Epithelial cell of prostate (primary cell): ENCODE measurements at regions not wholly inside any gene's neighbourhood (a gene's known extent, or its start where the extent isn't known, plus 50 kb on each side); places are given as distances from the start of the nearest gene placed in this dataset.
"Not testable (repeated sequence)": the region's sequence is repeated elsewhere in the genome, so short reads cannot be mapped to it uniquely, and the experiment has no call there.

Source experiments
- DNase-seq: peaks from one replicate; pipeline ENCODE4 v3.0.0-alpha.2; 2011; ENCODE audit warnings: low read depth, low spot score
- H3K27ac ChIP-seq: fragments of 450-650 bp; 2 replicates; pipeline ENCODE4 v1.5.1; 2017; ENCODE audit warnings: mild to moderate bottlenecking

- H3K27ac ChIP-seq = no peak overlapping the region
- no peak for DNase-seq
Measured at GRCh38 chr2:212811921-212812320, 273.3 kb upstream of the ERBB4 start.

DNA sequence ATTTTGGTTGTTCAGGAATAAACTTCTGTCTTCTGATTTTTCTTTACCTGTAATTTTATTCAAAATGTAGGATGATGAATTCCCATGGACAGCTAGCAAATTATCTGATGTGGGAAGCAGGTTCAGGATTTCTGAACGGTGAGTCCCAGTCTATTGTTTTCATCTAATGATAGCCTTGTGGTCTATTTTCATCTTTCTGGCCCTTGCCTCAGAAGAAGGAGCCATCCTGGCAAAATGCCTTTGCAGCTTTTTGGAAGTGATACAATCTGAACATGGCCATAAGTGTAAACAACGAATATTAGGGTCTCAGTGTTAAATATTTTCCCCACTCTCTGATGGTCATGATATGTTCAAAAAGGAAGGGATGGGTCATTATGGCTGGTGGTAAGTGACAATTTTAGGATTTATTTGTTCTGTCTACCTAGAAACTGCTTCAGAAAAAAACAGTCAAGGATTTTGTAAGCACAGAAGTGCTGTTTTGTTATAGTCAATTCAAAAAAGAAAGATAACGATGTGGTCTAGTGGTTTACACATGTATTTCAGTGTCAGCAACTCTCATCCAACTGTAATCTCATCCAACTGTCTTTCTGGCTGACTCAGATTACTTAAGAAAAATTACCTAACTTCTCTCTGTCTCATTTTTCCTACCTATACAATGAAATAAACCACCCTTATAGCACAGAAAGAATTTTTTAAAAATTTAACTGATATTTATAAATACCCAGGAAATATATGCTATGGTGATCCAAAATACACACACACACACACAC lies 272.6 kb upstream of the ERBB4 start:
- no peak for DNase-seq
- H3K27ac ChIP-seq = no peak overlapping the region

DNA sequence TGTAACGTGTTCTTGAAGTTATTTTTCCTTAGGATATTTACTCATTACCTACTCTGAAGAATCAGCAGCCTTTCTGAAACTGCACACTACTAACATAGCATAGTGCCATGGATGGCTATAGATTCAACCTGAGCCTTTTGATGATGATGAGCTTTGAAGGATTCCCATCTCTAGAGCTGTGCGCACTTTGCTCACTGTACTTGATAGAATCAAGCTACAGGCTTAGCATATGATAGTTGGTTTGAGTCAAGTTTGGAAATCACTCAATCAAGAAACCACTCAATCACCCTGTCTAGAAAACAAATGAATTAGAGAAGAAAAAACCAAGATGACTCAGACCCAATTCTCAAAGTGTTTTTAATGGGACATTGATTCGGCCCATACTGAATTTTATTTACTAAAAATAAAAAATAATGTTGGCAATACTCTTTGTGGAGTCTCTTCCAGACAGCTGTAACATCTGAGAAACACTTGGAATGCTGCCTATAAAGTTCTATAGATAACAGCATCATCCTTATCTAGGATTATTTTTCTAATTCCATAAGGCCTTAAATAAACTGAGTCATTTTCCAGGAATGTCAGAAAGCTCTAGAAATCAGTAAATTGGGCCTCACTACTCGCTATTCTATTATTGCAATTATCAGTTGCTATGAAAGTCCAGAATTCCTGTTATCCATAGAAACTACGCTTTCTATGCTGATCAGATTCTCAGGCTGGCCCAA lies 259.0 kb upstream of the ERBB4 start:
- DNase-seq = no peak
- no peak overlapping the region for H3K27ac ChIP-seq

DNA sequence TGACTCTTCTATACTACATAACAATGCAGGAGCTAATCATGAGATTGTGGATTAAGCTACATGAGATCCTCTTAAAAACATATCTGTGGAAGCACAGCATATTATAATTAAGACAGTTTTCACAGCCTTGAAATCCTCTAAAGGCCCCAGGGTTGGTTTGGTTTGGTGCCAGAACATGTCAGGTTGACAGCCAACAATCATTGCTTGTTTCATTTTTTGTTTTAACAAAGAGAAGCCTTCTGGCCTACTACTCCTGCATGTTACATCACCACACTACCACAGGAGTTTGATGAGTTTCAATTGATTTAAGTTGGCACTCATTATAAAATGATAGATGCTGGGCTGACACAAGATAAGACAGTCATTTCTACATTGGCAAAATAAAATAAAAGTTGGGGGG lies 255.9 kb upstream of the ERBB4 start:
- no peak for DNase-seq
- H3K27ac ChIP-seq = no peak overlapping the region

DNA sequence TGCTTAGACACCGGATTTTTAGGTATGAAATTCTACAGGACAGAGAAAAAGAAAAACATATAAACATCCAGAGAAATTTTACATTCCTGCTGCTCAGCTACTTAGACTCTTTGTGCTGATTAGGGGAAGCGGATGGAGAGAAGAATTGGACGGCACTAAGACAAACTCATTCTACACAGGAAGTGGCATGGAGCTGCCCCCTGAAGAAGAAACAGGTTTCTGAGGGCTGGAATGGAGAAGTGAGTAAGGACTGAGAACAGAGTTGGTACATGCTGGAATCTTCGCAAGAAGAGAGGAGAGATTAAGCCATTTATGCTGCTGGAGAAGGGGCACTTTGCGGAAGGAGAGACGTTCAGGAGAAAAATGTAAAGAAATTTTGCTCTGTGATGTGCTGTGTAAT lies 253.0 kb upstream of the ERBB4 start:
- no peak overlapping the region for H3K27ac ChIP-seq
- no peak for DNase-seq

DNA sequence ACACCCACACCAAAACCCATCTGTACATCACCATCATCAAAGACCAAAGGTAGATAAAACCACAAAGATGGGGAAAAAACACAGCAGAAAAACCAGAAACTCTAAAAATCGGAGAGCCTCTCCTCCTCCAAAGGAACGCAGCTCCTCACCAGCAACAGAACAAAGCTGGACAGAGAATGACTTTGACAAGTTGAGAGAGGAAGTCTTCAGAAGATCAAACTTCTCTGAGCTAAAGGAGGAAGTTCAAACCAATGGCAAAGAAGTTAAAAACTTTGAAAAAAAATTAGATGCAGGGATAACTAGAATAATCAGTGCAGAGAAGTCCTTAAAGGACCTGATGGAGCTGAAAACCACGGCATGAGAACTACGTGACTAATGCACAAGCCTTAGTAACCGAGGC lies 247.5 kb upstream of the ERBB4 start:
- not testable (repeated sequence) for DNase-seq, H3K27ac ChIP-seq

GRCh38 chr2:212777020-212777491 lies 238.5 kb upstream of the ERBB4 start:
- peak overlapping the region; percentile 43 for H3K27ac ChIP-seq

DNA sequence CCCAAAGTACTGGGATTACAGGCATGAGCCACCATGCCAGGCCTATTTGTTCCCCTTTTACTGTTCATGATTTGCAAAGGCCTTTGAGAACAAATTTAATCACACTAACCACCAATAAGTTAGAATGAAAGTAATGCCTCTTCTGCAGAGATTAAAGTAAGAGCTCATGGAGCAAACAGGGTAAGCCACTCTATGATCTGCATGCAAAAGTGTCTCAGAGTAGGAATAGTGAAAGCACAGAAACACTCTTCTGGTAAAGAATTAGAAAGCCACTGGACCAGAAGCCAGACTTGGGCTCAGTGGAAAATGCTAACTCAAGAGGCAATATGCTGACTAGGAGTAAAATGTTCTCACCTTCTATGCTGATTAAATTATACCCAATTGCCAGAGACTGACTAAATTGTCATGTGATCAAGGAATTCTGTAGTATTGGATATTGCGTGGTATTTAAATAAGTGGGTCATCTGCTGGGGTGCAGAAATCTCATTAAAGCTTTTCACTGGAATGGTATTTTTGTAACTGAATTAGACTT lies 235.3 kb upstream of the ERBB4 start:
- no peak overlapping the region for H3K27ac ChIP-seq
- DNase-seq = no peak

More at GRCh38 chr2:212777020-212777491, 238.5 kb upstream of the ERBB4 start:
- DNase-seq = no peak

DNA sequence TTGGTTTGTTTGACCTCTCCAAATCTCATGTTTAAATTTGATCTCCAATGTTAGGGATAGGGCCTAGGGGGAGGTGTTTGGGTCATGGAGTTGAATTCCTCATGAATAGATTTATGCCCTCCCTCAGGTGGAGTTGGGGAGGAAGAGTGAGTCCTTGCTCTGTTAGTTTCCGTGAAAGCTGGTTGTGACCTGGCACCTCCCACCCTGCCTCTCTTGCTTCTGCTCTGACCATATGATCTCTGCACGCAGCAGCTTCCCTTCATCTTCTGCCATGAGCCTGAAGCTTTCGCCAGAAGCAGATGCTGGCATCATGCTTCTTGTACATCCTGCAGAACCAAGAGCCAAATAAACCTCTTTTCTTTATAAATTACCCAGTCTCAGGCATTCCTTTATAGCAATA lies 231.6 kb upstream of the ERBB4 start:
- no peak overlapping the region for H3K27ac ChIP-seq
- no peak for DNase-seq

GRCh38 chr2:212766921-212767320 lies 228.3 kb upstream of the ERBB4 start:
- DNase-seq = no peak
- no peak overlapping the region for H3K27ac ChIP-seq

DNA sequence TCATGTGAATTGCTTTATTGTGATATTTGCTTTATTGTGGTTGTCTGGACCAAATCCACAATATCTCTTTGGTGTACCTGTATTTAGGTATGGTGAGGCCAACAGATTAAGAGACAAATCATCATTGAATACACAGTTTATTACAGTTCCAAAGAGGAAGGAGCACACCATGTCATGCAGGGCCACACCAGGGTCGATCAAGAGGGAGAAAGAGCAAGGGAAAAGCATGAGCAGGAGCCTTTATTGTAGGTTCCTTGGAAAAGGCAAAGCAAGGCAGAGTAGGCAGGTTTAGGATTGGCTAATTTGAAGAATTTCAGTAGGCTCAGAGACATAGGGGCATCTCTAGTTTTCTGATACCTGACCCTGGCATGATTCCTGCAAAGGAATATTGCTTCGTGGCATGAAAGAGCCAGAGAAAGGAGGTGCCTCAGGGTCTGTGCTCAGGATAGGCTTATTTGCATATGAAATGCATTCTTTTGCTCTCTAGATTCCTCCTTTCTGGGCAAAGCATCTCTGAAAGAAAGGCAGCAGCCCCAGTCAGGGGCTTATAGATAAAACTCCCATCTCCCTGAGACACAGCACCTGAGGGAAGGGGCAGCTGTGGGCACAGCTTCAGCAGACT lies 214.2 kb upstream of the ERBB4 start:
- H3K27ac ChIP-seq = no peak overlapping the region
- no peak for DNase-seq

DNA sequence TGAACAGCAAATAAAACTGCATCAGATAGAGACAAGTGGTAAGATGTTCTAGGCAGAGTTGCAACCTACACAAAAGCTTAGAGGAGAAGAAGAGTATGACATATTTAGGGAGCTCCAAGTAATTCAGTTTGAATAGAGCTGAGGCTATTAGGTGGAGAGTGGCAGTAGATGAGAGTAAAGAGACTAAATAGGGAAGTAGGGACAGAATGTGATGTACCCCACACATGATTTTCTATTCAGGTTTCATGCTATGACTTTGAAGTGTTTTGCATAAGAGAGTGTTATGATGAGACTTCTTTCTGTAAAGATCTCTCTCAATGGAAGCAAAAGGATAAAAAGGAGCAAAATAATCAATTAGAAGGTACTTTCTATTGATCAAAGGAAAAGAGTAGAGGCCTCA lies 206.8 kb upstream of the ERBB4 start:
- DNase-seq = no peak
- H3K27ac ChIP-seq = no peak overlapping the region

DNA sequence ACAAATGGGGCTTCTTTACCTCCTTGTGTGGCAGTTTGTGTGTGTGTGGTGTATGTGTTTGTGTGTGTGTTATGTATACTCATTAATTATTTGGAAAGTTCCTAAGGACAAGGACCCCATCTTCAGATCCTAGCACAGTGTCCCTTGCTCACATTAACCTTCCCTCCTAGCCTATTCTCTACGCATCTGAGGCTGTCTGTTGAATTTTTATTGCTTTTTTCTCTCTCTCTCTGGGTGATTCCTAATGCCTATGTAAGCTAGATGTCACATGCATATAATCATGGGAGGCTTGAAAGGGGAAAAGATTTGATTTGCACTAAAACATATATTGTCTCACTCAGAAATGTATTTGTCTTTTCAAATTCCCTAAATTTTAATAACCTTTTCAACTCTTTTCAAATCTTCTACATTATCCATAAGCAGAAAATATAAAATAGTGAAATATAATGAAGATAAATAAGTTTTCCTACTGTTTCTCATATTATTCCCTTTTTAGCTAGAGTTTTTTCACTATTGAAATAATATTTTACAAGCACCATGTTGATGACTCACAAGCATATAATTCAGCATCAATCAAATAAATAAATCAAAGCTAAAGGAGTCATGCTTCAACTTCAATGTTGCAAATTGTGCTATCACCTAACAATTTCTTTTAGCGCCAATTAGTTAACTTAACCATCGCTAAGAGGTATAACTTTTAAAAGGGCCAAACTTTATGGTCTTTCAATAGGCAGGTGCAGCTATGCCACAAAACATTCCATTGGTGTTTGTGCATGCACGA lies 199.0 kb upstream of the ERBB4 start:
- no peak overlapping the region for H3K27ac ChIP-seq
- no peak for DNase-seq

DNA sequence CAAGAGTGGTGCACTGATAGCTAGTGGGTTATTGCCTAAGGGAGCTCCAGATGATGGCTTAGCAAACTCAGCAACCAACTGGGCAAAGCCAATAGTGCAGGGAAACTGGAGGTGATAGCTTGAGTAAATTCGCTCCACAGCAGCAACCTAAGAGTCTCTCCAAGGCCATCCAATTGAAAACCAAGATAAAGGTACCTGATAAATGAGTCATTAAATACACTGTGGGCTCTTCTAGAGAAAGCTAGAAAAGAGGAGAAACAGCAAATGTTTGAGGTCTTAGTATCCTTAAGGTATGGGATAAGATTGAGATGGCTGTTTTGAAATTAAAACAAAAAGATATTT lies 197.8 kb upstream of the ERBB4 start:
- no peak for DNase-seq
- H3K27ac ChIP-seq = no peak overlapping the region

DNA sequence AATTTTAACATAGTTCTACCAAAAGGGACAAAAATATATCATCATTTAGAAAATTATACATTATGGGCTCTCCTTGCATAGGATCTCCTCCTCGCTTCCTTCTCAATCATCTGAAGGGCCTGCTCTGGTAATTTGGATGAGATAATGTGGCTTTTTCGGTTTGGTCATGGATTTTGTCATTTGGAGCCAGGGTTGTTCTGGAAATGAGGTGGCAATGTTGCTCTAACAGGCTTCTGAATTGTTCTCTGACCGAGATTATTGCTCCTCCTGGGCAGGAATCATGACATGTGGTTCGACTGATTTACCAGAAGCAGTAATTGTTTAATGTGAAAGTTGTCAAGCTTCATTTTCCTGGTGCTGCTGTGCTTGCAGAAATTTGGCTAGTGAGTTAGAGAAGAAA lies 194.7 kb upstream of the ERBB4 start:
- DNase-seq = no peak
- no peak overlapping the region for H3K27ac ChIP-seq

GRCh38 chr2:212732860-212733259 lies 194.3 kb upstream of the ERBB4 start:
- DNase-seq = no peak
- H3K27ac ChIP-seq = no peak overlapping the region

DNA sequence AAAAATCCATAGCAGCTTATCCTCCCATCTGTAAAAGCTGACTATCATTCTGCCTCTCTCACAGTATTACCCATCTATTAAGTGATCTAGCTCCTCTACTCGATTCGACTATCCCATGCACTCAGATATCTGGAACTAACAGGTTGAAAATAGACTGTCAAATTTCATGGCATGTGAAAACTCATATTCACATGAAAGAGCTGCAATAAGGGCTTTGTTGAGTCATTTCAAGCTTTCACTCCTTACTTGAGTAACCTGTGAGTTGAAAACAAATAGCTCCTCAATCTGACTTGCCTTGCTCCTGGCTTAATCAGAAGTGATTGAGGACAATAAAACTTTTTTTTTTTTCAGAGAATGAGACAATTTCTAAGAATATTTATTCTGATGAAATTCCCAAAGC lies 192.4 kb upstream of the ERBB4 start:
- no peak overlapping the region for H3K27ac ChIP-seq
- no peak for DNase-seq

- H3K27ac ChIP-seq = no peak overlapping the region
- no peak for DNase-seq
Measured at GRCh38 chr2:212728717-212729116, 190.1 kb upstream of the ERBB4 start.

DNA sequence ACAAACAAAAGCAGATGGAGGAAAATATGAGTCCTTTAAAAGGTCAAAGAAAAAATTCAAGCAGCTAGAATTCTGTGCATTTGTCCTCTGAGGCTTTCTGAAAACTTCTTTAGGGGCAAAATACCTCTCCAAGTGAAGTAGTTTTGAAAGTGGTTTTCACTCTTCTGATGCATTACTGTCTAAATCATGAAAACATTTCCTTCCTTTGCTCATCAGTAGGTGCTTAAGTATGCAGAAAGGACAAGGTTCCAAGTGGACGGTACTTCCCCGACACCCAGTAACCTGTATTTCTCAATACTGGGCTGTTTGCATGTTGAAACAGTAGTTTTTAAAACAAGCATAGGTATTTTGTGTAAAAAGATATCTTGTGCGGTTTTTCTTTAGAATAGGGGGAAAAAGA lies 189.1 kb upstream of the ERBB4 start:
- no peak overlapping the region for H3K27ac ChIP-seq
- DNase-seq = no peak

GRCh38 chr2:212726403-212726802 lies 187.8 kb upstream of the ERBB4 start:
- no peak overlapping the region for H3K27ac ChIP-seq
- no peak for DNase-seq
